ENCODE measurements at regions not wholly inside any gene's neighbourhood (a gene's known extent, or its start where the extent isn't known, plus 50 kb on each side); places are given as distances from the start of the nearest gene placed in this dataset.

DNA sequence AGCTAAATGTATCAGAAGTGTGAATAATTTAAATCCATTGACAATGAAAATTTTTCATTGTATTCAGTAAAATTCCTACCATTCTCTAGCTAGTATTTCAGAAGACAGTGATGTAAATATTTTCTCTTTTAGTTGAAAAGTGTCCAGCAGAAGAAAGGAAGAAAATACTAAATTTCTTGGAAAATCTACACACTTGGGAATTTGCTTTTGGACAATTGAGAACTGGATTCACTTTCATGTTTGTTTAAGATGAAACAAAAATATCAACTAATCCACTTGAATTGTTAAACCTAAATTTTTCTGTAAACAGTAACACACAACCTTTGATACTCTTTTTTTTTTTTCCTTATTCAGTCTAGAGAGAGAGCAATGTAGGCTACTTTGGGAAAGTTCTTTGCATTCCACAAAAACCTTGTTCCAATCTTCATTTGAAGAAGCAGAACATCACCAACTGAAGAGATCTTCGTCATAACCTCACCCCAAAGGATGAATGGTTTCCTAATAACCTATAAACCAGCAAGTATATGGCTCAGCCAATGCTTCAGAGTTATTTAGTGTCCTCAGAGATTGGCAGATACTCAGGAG, 155.1 kb upstream of the GORAB start:
- no peak overlapping the region for H3K27ac ChIP-seq (ENCODE audit: control insufficient read depth, insufficient read depth, low read length)
- dilution Hi-C loops (cut with MboI; ENCODE audit: extremely low pct_ligation_motif_present, low sequenced_read_pairs): no loop called here
- no peaks in the 10 kb centered on the region for H3K4me1 ChIP-seq (ENCODE audit: control insufficient read depth, extremely low read depth, insufficient read depth, low read length)
- H3K79me2 ChIP-seq (ENCODE audit: control insufficient read depth, insufficient read depth, low read length): no peaks in the 10 kb centered on the region
- FAIRE-seq (no peak), DNase-seq (ENCODE audit: low read depth, low spot score) (no peak)
- no peak for TF ChIP-seq EZH2 (IDR thresholded peaks at IDR 0.05; ENCODE audit: low read length)
- TF ChIP-seq, protein P1, sequence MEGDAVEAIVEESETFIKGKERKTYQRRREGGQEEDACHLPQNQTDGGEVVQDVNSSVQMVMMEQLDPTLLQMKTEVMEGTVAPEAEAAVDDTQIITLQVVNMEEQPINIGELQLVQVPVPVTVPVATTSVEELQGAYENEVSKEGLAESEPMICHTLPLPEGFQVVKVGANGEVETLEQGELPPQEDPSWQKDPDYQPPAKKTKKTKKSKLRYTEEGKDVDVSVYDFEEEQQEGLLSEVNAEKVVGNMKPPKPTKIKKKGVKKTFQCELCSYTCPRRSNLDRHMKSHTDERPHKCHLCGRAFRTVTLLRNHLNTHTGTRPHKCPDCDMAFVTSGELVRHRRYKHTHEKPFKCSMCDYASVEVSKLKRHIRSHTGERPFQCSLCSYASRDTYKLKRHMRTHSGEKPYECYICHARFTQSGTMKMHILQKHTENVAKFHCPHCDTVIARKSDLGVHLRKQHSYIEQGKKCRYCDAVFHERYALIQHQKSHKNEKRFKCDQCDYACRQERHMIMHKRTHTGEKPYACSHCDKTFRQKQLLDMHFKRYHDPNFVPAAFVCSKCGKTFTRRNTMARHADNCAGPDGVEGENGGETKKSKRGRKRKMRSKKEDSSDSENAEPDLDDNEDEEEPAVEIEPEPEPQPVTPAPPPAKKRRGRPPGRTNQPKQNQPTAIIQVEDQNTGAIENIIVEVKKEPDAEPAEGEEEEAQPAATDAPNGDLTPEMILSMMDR (optimal IDR thresholded peaks at IDR 0.05 in 1 of 3, IDR thresholded peaks at IDR 0.05 in 1 of 3, conservative IDR thresholded peaks at IDR 0.05 in 1 of 3; ENCODE audit: extremely low read depth in 1 of 3, insufficient read depth in 2 of 3, low read length in 3 of 3): no peak
- H2AFZ ChIP-seq (ENCODE audit: control insufficient read depth, low read length): no peak overlapping the region
- H3K9ac ChIP-seq (ENCODE audit: control insufficient read depth, extremely low read depth, insufficient read depth, low read length): no peak overlapping the region
- H4K20me1 ChIP-seq (ENCODE audit: control insufficient read depth, extremely low read depth, insufficient read depth, low read length): no peaks in the 10 kb centered on the region
- no peak overlapping the region for H3K4me2 ChIP-seq (ENCODE audit: control insufficient read depth, extremely low read depth, insufficient read depth, low read depth, low read length)
- no peaks in the 10 kb centered on the region for H3K9me3 ChIP-seq (ENCODE audit: control insufficient read depth, low read depth, low read length)
- no peaks in the 10 kb centered on the region for H3K36me3 ChIP-seq (ENCODE audit: control insufficient read depth in 2 of 2, extremely low read depth in 1 of 2, insufficient read depth in 2 of 2, low read length in 2 of 2)
- no peaks in the 10 kb centered on the region for H3K9me1 ChIP-seq (ENCODE audit: control insufficient read depth, extremely low read depth, insufficient read depth, low read length)
- no peaks in the 10 kb centered on the region for H3K27me3 ChIP-seq (ENCODE audit: control insufficient read depth, extremely low read depth, insufficient read depth, low read length)
- H3K4me3 ChIP-seq (ENCODE audit: control insufficient read depth in 2 of 3, extremely low read depth in 1 of 3, insufficient read depth in 2 of 3, low read depth in 1 of 3, low read length in 3 of 3): no peak overlapping the region

DNA sequence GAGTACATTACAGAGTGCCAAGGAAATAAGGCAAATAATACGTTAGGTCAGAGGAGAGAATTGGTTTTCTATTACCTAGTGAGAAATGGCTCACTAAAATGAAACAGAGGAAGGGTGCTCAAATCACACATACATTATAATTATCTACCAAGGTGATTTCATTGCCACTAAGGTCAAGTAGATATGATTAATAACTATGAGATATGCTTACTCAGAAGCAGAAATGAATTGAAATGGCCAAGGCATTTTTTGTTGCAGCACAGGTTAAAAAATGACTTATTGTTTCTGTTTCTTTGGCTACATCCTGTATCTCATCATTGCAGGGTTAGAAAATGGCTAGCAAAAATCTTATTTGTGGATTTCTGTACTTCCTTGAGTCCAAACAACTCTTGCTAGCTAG, 154.5 kb upstream of the GORAB start:
- Histone ChIP-seq H3K9ac (ENCODE audit: control insufficient read depth, extremely low read depth, insufficient read depth, low read length) (no peak overlapping the region), H3K4me3 (ENCODE audit: control insufficient read depth in 2 of 3, extremely low read depth in 1 of 3, insufficient read depth in 2 of 3, low read depth in 1 of 3, low read length in 3 of 3) (no peak overlapping the region), H3K4me2 (ENCODE audit: control insufficient read depth, extremely low read depth, insufficient read depth, low read depth, low read length) (no peak overlapping the region), H3K9me3 (ENCODE audit: control insufficient read depth, low read depth, low read length) (no peaks in the 10 kb centered on the region), H4K20me1 (ENCODE audit: control insufficient read depth, extremely low read depth, insufficient read depth, low read length) (no peaks in the 10 kb centered on the region), H3K27ac (ENCODE audit: control insufficient read depth, insufficient read depth, low read length) (no peak overlapping the region), H3K4me1 (ENCODE audit: control insufficient read depth, extremely low read depth, insufficient read depth, low read length) (no peaks in the 10 kb centered on the region), H3K36me3 (ENCODE audit: control insufficient read depth in 2 of 2, extremely low read depth in 1 of 2, insufficient read depth in 2 of 2, low read length in 2 of 2) (no peaks in the 10 kb centered on the region), H3K79me2 (ENCODE audit: control insufficient read depth, insufficient read depth, low read length) (no peaks in the 10 kb centered on the region), H2AFZ (ENCODE audit: control insufficient read depth, low read length) (no peak overlapping the region), H3K9me1 (ENCODE audit: control insufficient read depth, extremely low read depth, insufficient read depth, low read length) (no peaks in the 10 kb centered on the region), H3K27me3 (ENCODE audit: control insufficient read depth, extremely low read depth, insufficient read depth, low read length) (no peaks in the 10 kb centered on the region)
- DNase-seq (ENCODE audit: low read depth, low spot score) (no peak), FAIRE-seq (no peak)
- TF ChIP-seq EZH2 (IDR thresholded peaks at IDR 0.05; ENCODE audit: low read length): no peak
- TF ChIP-seq, protein P1 (optimal IDR thresholded peaks at IDR 0.05 in 1 of 3, IDR thresholded peaks at IDR 0.05 in 1 of 3, conservative IDR thresholded peaks at IDR 0.05 in 1 of 3; ENCODE audit: extremely low read depth in 1 of 3, insufficient read depth in 2 of 3, low read length in 3 of 3): no peak
- dilution Hi-C loops (cut with MboI; ENCODE audit: extremely low pct_ligation_motif_present, low sequenced_read_pairs): no loop called here

Data from keratinocyte (primary cell).